ENCODE measurements at regions not wholly inside any gene's neighbourhood (a gene's known extent, or its start where the extent isn't known, plus 50 kb on each side); places are given as distances from the start of the nearest gene placed in this dataset.

DNA sequence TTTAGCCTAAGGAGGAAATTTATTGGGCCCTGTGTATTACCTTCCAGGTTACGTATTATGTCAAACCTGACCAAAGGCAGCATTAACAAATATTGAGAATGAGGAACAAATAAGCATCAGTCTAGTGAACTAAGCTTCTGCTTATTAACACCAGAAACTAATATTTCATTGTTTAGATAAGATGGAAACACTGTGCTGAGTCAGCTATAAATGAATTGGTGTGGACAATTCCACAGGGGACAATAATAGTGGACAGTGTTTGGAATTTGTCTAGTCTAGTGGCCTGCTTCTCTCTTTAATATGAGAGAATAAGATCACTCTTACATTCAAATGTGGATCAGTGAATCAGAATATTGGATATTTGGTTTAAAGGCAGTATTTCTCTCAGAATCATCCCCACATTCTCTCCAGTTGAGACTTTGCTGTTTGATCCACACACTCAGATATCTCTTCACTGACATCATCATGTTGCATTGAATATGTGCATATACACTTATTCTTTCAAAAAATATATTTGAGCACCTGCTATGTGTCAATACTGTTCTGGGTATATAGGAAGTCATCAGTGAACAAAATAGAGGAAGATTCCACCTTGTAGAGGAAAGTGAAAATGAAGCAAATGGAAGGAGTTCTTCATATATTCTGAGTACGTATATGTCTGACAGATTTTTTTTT lies 136.3 kb downstream of the DIO2 start:
- H2BK15ac ChIP-seq (ENCODE audit: low read depth, low read length): no peak overlapping the region
- Mint-ChIP-seq H3K36me3 (ENCODE audit: insufficient read depth in 1 of 3, low read depth in 3 of 3) (peaks cover 0 to 10% (median 0%) of the 10 kb centered on the region in 3 experiments; a peak in 3 of 7 replicates), H3K4me1 (no peaks in the 10 kb centered on the region), H3K27ac (no peak overlapping the region), H3K4me3 (no peak overlapping the region), H3K27me3 (ENCODE audit: low read depth) (no peaks in the 10 kb centered on the region), H3K9me3 (peaks cover 12 to 18% of the 10 kb centered on the region in 2 experiments)
- no peak overlapping the region for H3T11ph ChIP-seq (ENCODE audit: low read length)
- no peak overlapping the region for H4K8ac ChIP-seq (replicated peaks; ENCODE audit: insufficient read length, low read depth, low read length)
- H2BK12ac ChIP-seq (ENCODE audit: insufficient read length, low read depth, low read length): no peak overlapping the region
- H3K9ac ChIP-seq (ENCODE audit: extremely low read depth, insufficient read length, low read length): no peak overlapping the region
- no peaks in the 10 kb centered on the region for H4K20me1 ChIP-seq (ENCODE audit: control insufficient read depth, insufficient read depth, insufficient read length)
- no CpG with 5 or more reads among the region's 2 CpGs for WGBS (ENCODE audit: extremely low coverage, insufficient read length, low lambda C conversion rate)
- H4K5ac ChIP-seq (ENCODE audit: insufficient read length, low read depth, low read length): no peak overlapping the region
- H3K9me3 ChIP-seq (ENCODE audit: control insufficient read depth, low read depth, low read length): no peaks in the 10 kb centered on the region
- no peak overlapping the region for H3K18ac ChIP-seq (ENCODE audit: insufficient read length, low read depth, low read length)
- no peak overlapping the region for H2AK5ac ChIP-seq (ENCODE audit: insufficient read length, low read length)
- no peak overlapping the region for H3K14ac ChIP-seq (ENCODE audit: insufficient read depth, low read length)
- no peaks in the 10 kb centered on the region for H3K79me2 ChIP-seq (ENCODE audit: insufficient read depth, low read length)
- no peak overlapping the region for H2AFZ ChIP-seq (ENCODE audit: low read length)
- no peak overlapping the region for H4K91ac ChIP-seq (ENCODE audit: insufficient read length, low read depth, low read length)
- no peaks in the 10 kb centered on the region for H3K27me3 ChIP-seq (ENCODE audit: insufficient read depth, low read length)
- no peaks in the 10 kb centered on the region for H3K79me1 ChIP-seq (ENCODE audit: insufficient read depth, low read depth, low read length, poor library complexity, severe bottlenecking)
- H3K56ac ChIP-seq (ENCODE audit: insufficient read length, low read depth, low read length): no peak overlapping the region
- H3K23me2 ChIP-seq (ENCODE audit: insufficient read length, low read depth, low read length, poor library complexity, severe bottlenecking): no peaks in the 10 kb centered on the region
- TF ChIP-seq, protein P1, sequence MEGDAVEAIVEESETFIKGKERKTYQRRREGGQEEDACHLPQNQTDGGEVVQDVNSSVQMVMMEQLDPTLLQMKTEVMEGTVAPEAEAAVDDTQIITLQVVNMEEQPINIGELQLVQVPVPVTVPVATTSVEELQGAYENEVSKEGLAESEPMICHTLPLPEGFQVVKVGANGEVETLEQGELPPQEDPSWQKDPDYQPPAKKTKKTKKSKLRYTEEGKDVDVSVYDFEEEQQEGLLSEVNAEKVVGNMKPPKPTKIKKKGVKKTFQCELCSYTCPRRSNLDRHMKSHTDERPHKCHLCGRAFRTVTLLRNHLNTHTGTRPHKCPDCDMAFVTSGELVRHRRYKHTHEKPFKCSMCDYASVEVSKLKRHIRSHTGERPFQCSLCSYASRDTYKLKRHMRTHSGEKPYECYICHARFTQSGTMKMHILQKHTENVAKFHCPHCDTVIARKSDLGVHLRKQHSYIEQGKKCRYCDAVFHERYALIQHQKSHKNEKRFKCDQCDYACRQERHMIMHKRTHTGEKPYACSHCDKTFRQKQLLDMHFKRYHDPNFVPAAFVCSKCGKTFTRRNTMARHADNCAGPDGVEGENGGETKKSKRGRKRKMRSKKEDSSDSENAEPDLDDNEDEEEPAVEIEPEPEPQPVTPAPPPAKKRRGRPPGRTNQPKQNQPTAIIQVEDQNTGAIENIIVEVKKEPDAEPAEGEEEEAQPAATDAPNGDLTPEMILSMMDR (conservative IDR thresholded peaks at IDR 0.05): no peak
- no peak overlapping the region for H3K23ac ChIP-seq (ENCODE audit: insufficient read length, low read depth, low read length)
- no peak overlapping the region for H3K4me2 ChIP-seq (ENCODE audit: insufficient read depth, insufficient read length, low read length)
- no peak overlapping the region for H3K4ac ChIP-seq (ENCODE audit: low read depth, low read length)
- no peaks in the 10 kb centered on the region for H3K4me1 ChIP-seq (ENCODE audit: insufficient read depth, low read length)
- H2BK20ac ChIP-seq (ENCODE audit: low read depth, low read length, poor library complexity, severe bottlenecking): no peak overlapping the region
- no peak overlapping the region for H2BK5ac ChIP-seq (ENCODE audit: insufficient read length, low read length)
- no peak overlapping the region for H2BK120ac ChIP-seq (ENCODE audit: low read depth, low read length, poor library complexity, severe bottlenecking)
- H3K27ac ChIP-seq (ENCODE audit: insufficient read length, low read depth, low read length): no peak overlapping the region
- DNase-seq: no peak

All from H9 (cell line).